ENCODE measurements at regions not wholly inside any gene's neighbourhood (a gene's known extent, or its start where the extent isn't known, plus 50 kb on each side); places are given as distances from the start of the nearest gene placed in this dataset.

DNA sequence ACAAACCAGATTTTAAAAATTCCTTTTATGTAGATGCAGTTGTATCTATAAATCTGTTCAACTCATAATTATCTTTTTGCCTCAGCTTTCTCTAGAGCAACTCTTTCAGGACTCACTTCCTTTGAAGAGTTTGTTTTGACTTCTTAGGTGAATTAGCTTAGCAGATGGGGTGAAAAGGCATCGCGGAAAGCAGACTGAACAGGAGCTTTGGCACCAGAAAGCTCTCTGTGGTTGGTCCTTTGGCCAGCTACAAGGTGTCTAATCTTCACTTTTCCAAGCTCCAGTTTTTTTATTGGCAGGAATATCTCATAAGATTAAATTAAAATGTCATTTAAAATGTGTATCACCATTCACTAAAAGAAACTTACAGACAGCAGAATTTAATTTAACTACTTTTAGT, 60.6 kb upstream of the KLF12 start:
- TF ChIP-seq, protein P1, sequence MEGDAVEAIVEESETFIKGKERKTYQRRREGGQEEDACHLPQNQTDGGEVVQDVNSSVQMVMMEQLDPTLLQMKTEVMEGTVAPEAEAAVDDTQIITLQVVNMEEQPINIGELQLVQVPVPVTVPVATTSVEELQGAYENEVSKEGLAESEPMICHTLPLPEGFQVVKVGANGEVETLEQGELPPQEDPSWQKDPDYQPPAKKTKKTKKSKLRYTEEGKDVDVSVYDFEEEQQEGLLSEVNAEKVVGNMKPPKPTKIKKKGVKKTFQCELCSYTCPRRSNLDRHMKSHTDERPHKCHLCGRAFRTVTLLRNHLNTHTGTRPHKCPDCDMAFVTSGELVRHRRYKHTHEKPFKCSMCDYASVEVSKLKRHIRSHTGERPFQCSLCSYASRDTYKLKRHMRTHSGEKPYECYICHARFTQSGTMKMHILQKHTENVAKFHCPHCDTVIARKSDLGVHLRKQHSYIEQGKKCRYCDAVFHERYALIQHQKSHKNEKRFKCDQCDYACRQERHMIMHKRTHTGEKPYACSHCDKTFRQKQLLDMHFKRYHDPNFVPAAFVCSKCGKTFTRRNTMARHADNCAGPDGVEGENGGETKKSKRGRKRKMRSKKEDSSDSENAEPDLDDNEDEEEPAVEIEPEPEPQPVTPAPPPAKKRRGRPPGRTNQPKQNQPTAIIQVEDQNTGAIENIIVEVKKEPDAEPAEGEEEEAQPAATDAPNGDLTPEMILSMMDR (IDR thresholded peaks at IDR 0.05), result no peak
- no peak for TF ChIP-seq POLR2A (IDR thresholded peaks at IDR 0.05)
